HG03196 (cell line): ENCODE measurements at regions not wholly inside any gene's neighbourhood (a gene's known extent, or its start where the extent isn't known, plus 50 kb on each side); places are given as distances from the start of the nearest gene placed in this dataset.
"Not testable (repeated sequence)": the region's sequence is repeated elsewhere in the genome, so short reads cannot be mapped to it uniquely, and the experiment has no call there.

Experiments
- ATAC-seq: cut with Tn5 transposase; IDR thresholded peaks from one replicate; pipeline ENCODE4 v1.9.1; 2021; ENCODE audit not compliant: unreplicated experiment

DNA sequence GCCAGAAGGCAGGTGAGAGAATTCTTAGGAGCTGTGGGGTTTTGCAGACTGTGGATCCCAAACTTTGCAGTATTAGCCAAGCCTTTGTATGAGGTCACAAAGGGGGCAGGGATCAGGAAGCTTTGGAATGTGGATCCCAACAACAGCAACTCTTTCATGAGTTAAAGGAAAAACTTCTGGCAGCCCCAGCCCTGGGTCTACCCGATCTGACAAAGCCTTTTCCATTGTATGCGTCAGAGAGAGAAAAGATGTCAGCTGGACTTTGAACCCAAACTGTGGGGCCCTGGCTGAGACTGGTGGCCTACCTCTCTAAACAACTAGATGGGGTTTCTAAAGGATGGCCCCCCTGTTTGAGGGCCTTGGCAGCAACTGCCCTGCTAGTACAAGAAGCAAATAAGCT is 101.8 kb upstream of the OSBPL11 start:
- not testable (repeated sequence) for ATAC-seq

DNA sequence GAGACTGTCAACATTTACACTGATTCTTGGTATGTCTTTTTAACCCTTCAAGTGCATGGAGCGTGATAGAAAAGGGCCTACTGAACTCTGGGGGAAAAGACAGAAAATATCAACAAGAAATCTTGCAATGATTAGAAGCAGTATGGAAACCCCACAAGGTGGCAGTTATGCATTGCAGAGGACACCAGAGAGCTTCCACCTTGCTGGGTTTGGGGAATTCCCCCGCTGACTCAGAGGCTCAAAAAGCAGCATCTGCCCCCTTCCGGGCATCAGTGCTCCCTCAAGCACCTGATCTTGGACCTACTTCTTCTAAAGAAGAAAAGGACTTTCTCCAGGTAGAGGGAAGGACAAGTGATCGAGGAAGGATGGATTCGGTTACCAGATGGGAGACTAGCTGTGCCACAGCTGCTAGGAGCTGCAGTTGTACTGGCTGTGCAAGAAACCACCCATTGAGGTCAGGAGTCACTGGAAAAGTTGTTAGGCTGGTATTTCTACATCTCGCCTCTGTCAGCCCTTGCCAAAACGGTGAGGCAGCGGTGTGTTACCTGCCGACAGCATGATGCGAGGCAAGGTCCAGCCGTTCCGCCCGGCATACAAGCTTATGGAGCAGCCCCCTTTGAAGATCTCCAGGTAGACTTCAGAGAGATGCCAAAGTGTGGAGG is 102.8 kb upstream of the OSBPL11 start:
- not testable (repeated sequence) for ATAC-seq

DNA sequence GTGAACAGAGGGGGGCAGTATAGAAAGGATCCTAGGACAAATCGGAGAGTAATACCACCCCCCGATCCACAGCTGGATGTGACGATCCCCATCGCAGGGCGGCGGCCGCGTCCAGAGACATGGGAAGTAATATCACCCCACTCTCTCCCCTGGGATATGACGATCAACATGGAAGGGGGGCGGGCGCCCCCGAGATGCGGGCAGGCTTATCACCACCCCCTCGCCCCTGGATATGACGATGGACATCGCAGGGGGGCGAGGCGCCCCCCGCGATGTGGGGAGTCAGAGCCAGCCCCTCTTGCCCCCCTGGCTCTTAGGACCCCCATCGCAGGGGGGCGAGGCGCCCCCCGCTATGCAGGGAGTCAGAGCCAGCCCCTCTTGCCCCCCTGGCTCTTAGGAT is 120.4 kb upstream of the OSBPL11 start:
- no peak for ATAC-seq

DNA sequence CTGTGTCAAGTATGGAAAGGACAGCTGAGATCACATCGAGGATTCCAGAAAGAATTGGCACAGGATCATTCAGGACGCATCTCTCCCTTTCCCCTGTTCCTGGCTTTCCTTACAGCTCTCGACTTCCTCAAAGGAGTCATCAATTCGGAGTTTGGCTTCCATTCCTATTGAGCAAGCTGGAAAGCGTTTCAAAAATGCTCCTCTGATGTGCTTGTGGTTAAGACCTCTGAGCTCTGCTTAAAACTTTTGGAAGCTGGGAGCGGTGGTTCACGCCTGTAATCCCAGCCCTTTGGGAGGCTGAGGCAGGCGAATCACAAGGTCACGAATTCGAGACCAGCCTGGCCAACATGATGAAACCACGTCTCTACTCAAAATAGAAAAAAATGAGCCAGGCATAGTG is 136.9 kb upstream of the OSBPL11 start:
- ATAC-seq: not testable (repeated sequence)

DNA sequence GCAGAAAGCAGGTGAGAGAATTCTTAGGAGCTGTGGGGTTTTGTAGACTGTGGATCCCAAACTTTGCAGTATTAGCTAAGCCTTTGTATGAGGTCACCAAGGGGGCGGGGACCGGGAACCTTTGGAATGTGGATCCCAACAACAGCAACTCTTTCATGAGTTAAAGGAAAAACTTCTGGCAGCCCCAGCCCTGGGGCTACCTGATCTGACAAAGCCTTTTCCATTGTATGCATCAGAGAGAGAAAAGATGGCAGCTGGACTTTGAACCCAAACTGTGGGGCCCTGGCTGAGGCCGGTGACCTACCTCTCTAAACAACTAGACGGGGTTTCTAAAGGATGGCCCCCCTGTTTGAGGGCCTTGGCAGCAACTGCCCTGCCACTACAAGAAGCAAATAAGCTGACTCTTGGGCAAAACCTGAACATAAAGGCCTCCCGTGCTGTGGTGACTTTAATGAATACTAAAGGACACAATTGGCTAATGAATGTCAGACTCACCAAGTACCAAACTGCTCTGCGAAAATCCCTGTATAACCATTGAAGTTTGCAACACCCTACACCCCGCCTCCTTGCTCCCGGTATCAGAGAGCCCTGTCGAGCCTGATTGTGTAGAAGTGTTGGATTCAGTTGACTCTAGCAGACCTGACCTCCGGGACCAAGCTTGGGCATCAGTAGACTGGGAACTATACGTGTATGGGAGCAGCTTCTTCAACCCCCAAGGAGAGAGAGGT is 146.9 kb upstream of the OSBPL11 start:
- ATAC-seq: not testable (repeated sequence)

DNA sequence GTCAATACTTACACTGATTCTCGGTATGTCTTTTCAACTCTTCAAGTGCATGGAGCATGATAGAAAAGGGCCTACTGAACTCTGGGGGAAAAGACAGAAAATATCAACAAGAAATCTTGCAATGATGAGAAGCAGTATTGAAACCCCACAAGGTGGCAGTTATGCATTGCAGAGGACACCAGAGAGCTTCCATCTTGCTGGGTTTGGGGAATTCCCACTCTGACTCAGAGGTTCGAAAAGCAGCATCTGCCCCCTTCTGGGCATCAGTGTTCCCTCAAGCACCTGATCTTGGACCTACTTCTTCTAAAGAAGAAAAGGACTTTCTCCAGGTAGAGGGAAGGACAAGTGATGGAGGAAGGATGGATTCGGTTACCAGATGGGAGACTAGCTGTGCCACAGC is 147.5 kb upstream of the OSBPL11 start:
- not testable (repeated sequence) for ATAC-seq

DNA sequence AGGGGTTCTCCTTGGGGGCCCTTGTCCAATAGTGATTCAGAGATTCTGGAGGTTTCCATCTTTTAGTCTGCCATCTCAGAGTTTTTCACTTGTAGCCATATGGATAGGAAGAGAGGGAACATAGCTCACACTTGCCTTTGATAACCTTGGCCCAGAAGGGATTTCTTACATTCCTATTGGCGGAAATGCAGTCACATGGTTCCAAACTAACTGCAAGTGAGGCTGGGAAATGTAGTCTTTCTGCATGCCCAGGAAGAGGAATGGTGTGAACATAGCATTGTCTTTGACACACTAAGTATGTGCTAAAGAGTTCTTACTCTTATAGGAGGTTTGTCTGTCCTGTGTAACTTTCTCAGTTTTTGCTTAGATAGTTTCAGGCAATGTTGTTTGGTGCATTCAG is 161.8 kb upstream of the OSBPL11 start:
- not testable (repeated sequence) for ATAC-seq

DNA sequence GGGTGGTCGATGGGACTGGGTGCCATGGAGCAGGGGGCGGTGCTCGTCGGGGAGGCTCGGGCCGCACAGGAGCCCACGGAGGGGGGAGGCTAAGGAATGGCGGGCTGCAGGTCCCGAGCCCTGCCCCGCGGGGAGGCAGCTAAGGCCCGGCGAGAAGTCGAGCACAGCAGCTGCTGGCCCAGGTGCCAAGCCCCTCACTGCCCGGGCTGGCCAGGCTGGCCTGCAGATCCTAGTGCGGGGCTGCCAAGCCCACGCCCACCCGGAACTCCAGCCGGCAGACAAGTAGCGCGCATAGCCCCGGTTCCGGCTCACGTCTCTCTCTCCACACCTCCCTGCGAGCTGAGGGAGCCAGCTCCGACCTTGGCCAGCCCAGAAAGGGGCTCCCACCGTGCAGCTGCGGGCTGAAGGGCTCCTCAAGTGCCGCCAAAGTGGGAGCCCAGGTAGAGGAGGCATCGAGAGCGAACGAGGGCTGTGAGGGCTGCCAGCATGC is 163.4 kb upstream of the OSBPL11 start:
- not testable (repeated sequence) for ATAC-seq

DNA sequence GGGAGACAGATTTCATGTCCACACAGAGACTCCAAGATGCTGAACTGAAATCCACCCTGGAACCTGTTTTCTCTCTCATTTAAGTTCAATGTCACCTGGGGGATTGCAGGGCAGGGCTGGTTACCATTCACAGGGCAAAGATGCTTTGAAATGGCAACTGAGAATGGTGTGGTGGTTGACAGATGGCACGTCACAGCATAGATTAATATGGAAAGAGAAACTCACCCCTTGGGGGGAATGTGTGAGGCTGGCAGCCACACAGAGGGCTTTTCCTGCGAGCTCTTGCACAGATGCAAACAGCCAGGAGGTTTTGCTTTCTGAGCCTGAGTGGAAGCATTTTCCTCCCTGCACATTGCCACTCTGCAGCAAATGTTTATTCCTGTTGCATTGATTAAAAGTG is 167.3 kb upstream of the OSBPL11 start:
- ATAC-seq: not testable (repeated sequence)

DNA sequence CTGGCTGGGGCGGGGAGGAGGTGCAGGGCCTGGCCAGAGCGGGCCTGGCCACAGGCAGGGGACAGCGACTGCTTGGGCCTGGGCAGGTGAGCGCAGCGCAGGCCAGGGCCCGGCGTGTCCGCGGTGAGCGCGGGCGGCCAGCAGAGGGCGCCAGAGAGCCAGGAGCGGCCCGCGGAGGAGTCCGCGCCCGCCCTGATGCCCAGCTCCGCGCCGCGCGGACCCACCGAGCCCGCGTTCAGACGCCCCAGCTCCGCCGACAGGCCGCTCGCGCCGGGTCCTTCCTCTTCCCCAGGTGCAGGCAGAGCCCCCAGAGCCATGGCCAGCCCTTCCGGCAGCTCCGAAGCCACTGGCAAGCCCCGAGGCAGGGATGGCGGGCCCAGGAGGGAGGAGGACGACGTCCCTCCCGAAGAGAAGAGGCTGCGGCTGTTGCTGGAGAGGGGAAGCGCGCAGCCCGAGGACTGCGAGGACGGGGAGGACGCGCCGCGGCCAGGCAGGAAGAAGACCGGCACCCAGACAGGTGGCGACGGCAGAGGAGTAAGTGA is 171.1 kb upstream of the OSBPL11 start:
- not testable (repeated sequence) for ATAC-seq

DNA sequence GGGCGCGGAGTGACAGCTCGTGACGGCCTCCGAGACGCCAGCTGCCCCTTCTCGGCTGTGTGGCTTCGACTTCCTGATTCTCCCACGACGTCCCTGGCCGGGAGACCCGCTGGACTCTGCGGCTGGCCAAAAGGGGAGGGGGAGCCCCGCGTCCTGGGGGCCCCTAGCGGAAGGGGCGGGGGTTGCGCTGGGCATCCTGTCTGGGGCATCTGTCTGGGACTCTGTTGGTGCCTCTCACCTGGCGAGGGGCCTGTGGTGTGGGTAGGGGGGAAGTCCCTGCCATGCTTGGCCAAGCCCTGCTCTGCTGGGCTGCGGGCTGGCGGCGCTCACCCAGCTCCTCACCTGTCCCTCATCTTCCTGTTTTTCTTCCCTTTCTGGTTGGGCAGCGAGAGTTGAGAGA is 171.6 kb upstream of the OSBPL11 start:
- not testable (repeated sequence) for ATAC-seq

DNA sequence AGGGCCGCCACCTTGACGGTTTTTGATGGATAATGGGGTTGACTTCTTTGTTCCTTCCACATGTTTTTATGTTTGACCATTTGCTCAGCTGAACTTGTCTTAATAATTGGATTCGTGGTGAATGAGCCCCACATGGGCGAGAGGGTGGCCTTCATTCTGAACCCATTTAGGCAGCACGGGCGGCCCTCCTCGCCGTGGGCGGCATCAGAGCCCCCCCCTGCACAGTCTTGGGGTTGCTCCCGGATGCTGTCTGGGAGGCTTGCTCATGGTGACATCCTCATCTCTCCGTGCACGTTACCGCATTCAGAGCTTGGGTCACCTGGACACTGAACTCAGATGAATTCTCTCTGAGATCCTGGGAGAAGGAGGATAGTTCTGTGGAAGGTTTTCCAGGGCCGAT is 172.3 kb upstream of the OSBPL11 start:
- no peak for ATAC-seq

DNA sequence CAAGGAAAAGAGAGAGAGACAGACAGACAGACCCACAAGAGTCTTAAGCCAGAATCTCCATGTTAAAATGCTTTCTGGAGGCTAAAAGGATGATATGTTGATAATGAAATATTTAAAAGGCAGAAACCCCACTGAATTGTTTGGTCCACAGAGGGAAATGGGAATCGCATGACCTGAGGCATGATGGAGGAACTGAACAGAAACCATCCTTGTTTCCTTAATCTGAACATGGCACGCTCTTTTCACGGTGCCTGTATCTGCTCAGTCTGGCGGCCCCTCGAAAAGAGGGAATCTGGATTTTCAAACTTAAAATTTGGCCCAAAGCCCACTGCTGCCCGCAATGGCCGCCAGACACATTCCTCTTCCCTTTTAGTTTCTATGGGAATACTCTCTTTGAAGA is 173.5 kb upstream of the OSBPL11 start:
- not testable (repeated sequence) for ATAC-seq

DNA sequence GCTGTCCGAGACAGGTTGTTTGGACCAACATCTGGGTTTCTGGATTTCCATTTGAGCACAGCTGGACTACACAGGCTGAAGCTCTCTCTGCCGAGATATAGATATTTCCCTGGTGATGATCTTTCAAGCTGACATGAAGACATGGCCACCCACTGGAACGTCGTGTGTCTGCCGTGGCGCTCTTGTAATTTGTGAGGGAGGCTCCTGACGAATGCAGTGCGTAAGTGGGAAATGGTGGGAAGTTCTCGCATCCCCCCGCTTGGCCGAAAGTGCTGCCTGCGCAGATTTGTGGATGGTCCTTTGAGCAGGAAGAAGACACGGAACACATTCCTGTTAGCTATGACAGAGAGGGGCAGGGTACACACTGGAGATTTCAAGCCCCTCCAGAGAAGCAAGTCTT is 176.2 kb upstream of the OSBPL11 start:
- not testable (repeated sequence) for ATAC-seq

DNA sequence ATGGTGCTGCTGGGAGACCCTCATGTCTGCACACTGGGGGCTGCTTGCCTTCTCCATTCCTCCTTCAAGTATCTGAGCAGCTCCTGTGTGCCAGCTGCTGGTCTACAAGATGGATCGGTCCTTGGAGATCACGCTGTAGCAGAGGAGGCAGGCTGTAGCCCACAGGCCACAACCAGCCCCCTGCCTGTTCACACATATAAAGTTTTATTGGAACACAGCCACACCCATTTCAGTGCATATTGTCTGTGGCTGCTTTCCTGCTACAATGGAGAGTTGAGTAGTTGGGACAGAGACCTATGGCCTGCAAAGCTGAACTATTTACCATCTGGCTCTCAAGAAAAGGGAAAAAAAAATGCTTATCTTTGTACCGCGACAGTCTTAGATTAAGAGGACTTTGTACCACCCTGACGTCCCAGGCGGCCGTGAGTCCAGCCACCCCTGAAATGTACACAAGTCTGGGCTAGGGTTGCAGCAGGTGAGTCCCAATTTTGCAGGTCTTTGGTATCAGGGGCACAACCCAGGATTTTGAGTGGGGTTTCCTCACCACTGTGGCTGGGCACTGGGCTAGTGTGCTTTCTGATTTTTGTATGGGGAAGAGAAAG is 179.2 kb upstream of the OSBPL11 start:
- ATAC-seq: not testable (repeated sequence)

DNA sequence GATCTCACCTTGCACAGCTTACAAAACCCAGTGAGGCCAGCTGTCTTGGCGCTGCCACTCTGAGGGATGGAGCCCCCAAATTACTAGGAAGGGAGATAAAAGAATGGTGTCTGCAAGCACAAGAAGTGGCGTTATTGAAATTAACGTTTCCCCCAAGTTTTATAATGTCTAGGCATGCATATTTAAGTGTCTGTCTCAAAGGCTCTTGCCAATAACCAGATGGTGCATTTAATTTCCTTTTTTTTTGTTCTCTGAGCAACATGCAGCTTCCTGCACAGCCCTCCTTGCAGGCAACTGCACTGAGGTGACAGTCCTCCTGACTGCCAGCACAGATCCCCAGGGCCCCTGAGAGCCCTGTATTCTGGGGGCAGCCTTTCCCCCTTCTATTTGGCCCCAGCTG is 179.8 kb upstream of the OSBPL11 start:
- ATAC-seq: not testable (repeated sequence)

DNA sequence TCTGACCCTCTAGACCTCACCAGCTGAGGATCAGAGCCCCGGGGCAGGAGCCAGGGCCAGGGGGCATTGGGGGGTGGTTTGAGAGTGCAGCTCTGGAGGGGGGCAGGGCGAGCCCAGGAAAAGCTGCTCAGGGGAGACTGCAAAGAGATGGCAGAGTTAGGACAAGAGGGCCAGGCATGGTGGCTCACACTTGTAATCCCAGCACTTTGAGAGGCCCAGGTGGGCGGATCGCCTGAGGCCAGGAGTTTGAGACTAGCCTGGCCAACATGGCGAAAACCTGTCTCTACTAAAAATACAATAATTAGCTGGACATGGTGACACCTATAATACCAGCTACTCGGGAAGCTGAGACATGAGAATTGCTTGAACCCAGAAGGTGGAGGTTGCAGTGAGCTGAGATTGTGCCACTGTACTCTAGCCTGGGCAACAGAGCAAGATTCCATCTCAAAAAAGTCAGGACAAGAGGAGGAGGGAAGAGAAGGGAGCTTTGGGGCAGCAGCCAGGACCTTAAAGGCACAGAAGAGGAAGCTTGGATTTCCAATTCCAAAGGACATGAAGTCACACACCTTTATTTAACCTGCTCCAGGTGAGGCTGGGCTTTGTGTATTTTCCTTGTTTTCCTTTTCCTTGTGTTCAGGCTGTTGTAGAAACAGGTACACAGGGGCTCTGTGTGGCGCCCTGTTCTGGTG is 180.5 kb upstream of the OSBPL11 start:
- ATAC-seq: not testable (repeated sequence)

DNA sequence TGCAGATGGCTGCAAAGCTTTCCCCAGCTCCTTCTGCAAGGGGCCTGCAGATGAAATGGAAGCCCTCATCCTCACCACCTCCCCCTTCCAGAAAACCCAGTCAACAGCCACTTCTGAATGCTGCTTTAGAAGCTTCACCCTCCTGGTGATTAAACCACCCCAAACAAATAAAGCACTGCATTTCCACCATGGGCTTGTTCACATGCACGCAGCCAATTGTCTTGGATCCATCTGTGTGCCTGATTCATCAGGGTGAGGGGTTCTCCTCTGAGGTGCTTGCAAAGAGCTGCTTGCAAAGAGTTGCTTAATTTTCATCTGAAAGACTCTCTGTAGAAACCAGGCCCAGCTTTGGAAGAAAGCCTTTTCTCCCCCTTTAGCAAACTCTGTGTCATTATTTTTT is 184.0 kb upstream of the OSBPL11 start:
- ATAC-seq: not testable (repeated sequence)

DNA sequence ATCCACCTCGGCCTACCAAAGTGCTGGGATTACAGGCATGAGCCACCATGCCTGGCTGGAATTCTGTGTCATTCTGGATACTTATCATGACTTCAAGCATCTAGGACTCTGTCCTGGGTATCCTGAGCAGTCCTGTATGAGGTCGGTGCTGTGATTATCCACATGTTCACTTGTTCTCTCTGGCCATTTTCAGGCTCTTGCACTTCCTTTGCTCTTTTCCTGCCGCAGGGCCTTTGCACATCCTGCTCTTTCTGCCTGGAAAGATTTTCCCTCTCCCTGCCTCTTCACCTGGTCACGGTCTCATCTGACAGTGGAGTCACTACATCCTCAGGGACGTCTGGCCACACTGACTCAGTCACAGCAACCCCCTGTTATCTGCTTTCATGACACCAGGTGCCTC is 184.6 kb upstream of the OSBPL11 start:
- not testable (repeated sequence) for ATAC-seq

DNA sequence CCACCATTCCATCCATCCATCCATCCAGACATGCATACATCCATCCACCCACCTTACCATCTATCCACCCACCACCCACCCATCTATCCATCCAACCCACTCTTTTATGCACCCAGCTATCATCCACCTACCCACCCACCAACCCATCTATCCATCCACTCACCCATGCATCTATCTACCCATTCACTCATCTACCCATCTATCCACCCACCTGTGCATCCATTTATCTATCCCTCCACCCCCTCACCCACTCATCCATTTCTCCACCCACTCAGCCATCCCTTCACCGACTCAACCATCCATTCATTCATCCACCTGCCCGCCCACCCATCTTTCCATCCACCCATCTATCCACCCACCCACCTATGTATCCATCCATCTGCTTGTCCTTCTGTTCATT is 186.4 kb upstream of the OSBPL11 start:
- not testable (repeated sequence) for ATAC-seq

DNA sequence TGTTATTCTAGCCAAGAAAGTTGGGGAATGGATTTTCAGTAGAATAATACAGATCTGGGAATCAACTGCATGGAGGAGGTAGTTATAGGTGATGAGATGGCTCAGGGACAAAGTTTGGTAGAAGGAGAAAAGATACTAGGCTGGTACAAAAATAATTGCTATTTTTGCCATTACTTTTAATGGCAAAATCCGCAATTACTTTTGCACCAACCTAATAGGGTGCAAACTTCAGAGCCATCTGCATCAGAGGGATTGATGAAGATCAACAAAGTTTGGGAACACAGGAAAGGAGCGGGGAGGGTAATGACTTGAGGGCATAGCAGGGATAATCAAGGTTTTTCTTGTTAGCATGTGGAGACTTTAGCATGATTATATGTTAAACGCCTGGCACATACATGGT is 178.7 kb upstream of the ROPN1B start:
- ATAC-seq: not testable (repeated sequence)
